GM23338 (cell line): ENCODE measurements at regions not wholly inside any gene's neighbourhood (a gene's known extent, or its start where the extent isn't known, plus 50 kb on each side); places are given as distances from the start of the nearest gene placed in this dataset.

Source experiments
- CREB1 ChIP-seq: fragments of 250-450 bp; sonication (Bioruptor Pico); IDR thresholded peaks from 2 replicates; pipeline ENCODE4 v1.5.0; 2020; ENCODE audit warnings: low read depth, mild to moderate bottlenecking, moderate library complexity
- EZH2 ChIP-seq: fragments of 200-600 bp; sonication (generic); IDR thresholded peaks from one replicate; pipeline ENCODE4 v1.8.0; 2017; ENCODE audit warnings: antibody characterized with exemption, mild to moderate bottlenecking, low read depth; ENCODE audit not compliant: unreplicated experiment
- EZH2phosphoT487 ChIP-seq: fragments of 200-600 bp; sonication (generic); IDR thresholded peaks from one replicate; pipeline ENCODE4 v1.8.1; 2018; ENCODE audit warnings: antibody characterized with exemption; ENCODE audit not compliant: unreplicated experiment
- JUNB ChIP-seq: IDR thresholded peaks from one replicate; pipeline ENCODE4 v1.6.1; 2016; ENCODE audit warnings: antibody characterized with exemption; ENCODE audit not compliant: unreplicated experiment
- NANOG ChIP-seq: IDR thresholded peaks from 2 replicates; pipeline ENCODE4 v1.6.1; 2016; ENCODE audit warnings: antibody characterized with exemption, borderline replicate concordance
- POLR2AphosphoS5 ChIP-seq: IDR thresholded peaks from 2 replicates; pipeline ENCODE4 v1.6.1; 2016; ENCODE audit warnings: antibody characterized with exemption, low read depth
- STAT1 ChIP-seq: IDR thresholded peaks from one replicate; pipeline ENCODE4 v1.6.1; 2016; ENCODE audit warnings: antibody characterized with exemption; ENCODE audit not compliant: unreplicated experiment
- ZNF114 ChIP-seq: fragments of 250-450 bp; sonication (Bioruptor Pico); IDR thresholded peaks from 2 replicates; pipeline ENCODE4 v1.5.0; 2020; ENCODE audit warnings: mild to moderate bottlenecking, moderate library complexity
- ZNF331 ChIP-seq: fragments of 250-450 bp; sonication (Bioruptor Pico); IDR thresholded peaks from 2 replicates; pipeline ENCODE4 v1.5.0; 2020; ENCODE audit warnings: low read depth, mild to moderate bottlenecking, moderate library complexity
- TF ChIP-seq, protein P1 (sequence below), 2 experiments: fragments of 200-600 bp in 1 of 2; sonication (generic) in 1 of 2; conservative IDR thresholded peaks; 2 replicates each; pipeline versions ENCODE4 v1.5.1 to v1.6.1; 2016 to 2017; ENCODE audit warnings: antibody characterized with exemption in 2 of 2, low read depth in 2 of 2, mild to moderate bottlenecking in 2 of 2, moderate library complexity in 1 of 2
- TF ChIP-seq, protein P2 (sequence below): IDR thresholded peaks from one replicate; pipeline ENCODE4 v1.6.1; 2018; ENCODE audit warnings: antibody characterized with exemption; ENCODE audit not compliant: unreplicated experiment
- TF ChIP-seq, protein P3 (sequence below): IDR thresholded peaks from 2 replicates; pipeline ENCODE4 v1.6.1; 2016; ENCODE audit warnings: antibody characterized with exemption
- TF ChIP-seq, protein P4 (sequence below): fragments of 250-450 bp; sonication (Bioruptor Pico); IDR thresholded peaks from 2 replicates; pipeline ENCODE4 v1.5.0; 2020; ENCODE audit warnings: mild to moderate bottlenecking, moderate library complexity

DNA sequence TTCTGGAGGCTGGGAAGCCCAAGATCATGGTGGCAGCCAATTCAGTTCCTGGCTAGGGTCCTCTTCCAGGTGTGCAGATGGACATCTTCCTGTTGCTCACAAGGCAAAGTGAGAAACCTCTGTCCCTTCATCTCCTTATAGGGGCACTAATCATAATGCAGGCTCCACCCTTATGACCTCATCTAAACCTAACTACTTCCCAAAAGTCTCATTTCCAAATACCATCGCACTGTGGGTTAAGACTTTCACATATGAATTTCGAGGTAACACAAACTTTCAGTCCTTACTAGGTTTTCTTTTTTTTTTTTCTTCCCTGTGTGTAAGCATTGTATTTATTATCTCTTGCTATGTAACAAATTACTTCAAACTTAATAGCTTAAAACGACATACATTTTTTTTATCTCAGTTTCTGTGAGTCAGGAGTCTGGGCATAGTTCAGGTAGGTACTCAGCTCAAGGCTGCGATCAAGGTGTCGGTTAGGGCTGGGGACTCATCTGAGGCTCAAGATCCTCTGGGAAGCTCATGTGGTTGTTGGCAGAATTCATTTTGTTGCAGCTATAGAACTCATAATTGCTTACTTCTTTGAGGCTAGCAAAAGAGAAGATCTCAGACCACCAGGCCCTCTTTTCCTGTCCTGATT, 204.7 kb upstream of the STK26 start:
- TF ChIP-seq, protein P1, sequence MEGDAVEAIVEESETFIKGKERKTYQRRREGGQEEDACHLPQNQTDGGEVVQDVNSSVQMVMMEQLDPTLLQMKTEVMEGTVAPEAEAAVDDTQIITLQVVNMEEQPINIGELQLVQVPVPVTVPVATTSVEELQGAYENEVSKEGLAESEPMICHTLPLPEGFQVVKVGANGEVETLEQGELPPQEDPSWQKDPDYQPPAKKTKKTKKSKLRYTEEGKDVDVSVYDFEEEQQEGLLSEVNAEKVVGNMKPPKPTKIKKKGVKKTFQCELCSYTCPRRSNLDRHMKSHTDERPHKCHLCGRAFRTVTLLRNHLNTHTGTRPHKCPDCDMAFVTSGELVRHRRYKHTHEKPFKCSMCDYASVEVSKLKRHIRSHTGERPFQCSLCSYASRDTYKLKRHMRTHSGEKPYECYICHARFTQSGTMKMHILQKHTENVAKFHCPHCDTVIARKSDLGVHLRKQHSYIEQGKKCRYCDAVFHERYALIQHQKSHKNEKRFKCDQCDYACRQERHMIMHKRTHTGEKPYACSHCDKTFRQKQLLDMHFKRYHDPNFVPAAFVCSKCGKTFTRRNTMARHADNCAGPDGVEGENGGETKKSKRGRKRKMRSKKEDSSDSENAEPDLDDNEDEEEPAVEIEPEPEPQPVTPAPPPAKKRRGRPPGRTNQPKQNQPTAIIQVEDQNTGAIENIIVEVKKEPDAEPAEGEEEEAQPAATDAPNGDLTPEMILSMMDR (conservative IDR thresholded peaks at IDR 0.05; ENCODE audit: low read depth in 2 of 2) = no peak
- TF ChIP-seq, protein P2, sequence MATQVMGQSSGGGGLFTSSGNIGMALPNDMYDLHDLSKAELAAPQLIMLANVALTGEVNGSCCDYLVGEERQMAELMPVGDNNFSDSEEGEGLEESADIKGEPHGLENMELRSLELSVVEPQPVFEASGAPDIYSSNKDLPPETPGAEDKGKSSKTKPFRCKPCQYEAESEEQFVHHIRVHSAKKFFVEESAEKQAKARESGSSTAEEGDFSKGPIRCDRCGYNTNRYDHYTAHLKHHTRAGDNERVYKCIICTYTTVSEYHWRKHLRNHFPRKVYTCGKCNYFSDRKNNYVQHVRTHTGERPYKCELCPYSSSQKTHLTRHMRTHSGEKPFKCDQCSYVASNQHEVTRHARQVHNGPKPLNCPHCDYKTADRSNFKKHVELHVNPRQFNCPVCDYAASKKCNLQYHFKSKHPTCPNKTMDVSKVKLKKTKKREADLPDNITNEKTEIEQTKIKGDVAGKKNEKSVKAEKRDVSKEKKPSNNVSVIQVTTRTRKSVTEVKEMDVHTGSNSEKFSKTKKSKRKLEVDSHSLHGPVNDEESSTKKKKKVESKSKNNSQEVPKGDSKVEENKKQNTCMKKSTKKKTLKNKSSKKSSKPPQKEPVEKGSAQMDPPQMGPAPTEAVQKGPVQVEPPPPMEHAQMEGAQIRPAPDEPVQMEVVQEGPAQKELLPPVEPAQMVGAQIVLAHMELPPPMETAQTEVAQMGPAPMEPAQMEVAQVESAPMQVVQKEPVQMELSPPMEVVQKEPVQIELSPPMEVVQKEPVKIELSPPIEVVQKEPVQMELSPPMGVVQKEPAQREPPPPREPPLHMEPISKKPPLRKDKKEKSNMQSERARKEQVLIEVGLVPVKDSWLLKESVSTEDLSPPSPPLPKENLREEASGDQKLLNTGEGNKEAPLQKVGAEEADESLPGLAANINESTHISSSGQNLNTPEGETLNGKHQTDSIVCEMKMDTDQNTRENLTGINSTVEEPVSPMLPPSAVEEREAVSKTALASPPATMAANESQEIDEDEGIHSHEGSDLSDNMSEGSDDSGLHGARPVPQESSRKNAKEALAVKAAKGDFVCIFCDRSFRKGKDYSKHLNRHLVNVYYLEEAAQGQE = no peak
- TF ChIP-seq STAT1 = no peak
- TF ChIP-seq EZH2phosphoT487 = no peak
- TF ChIP-seq POLR2AphosphoS5 = no peak
- no peak for TF ChIP-seq EZH2
- TF ChIP-seq, protein P3, sequence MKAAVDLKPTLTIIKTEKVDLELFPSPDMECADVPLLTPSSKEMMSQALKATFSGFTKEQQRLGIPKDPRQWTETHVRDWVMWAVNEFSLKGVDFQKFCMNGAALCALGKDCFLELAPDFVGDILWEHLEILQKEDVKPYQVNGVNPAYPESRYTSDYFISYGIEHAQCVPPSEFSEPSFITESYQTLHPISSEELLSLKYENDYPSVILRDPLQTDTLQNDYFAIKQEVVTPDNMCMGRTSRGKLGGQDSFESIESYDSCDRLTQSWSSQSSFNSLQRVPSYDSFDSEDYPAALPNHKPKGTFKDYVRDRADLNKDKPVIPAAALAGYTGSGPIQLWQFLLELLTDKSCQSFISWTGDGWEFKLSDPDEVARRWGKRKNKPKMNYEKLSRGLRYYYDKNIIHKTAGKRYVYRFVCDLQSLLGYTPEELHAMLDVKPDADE = no peak
- TF ChIP-seq ZNF114 (CRISPR knock-in tag) = no peak
- TF ChIP-seq CREB1 (CRISPR knock-in tag) = no peak
- TF ChIP-seq JUNB = no peak
- no peak for TF ChIP-seq ZNF331
- no peak for TF ChIP-seq NANOG
- TF ChIP-seq, protein P4, sequence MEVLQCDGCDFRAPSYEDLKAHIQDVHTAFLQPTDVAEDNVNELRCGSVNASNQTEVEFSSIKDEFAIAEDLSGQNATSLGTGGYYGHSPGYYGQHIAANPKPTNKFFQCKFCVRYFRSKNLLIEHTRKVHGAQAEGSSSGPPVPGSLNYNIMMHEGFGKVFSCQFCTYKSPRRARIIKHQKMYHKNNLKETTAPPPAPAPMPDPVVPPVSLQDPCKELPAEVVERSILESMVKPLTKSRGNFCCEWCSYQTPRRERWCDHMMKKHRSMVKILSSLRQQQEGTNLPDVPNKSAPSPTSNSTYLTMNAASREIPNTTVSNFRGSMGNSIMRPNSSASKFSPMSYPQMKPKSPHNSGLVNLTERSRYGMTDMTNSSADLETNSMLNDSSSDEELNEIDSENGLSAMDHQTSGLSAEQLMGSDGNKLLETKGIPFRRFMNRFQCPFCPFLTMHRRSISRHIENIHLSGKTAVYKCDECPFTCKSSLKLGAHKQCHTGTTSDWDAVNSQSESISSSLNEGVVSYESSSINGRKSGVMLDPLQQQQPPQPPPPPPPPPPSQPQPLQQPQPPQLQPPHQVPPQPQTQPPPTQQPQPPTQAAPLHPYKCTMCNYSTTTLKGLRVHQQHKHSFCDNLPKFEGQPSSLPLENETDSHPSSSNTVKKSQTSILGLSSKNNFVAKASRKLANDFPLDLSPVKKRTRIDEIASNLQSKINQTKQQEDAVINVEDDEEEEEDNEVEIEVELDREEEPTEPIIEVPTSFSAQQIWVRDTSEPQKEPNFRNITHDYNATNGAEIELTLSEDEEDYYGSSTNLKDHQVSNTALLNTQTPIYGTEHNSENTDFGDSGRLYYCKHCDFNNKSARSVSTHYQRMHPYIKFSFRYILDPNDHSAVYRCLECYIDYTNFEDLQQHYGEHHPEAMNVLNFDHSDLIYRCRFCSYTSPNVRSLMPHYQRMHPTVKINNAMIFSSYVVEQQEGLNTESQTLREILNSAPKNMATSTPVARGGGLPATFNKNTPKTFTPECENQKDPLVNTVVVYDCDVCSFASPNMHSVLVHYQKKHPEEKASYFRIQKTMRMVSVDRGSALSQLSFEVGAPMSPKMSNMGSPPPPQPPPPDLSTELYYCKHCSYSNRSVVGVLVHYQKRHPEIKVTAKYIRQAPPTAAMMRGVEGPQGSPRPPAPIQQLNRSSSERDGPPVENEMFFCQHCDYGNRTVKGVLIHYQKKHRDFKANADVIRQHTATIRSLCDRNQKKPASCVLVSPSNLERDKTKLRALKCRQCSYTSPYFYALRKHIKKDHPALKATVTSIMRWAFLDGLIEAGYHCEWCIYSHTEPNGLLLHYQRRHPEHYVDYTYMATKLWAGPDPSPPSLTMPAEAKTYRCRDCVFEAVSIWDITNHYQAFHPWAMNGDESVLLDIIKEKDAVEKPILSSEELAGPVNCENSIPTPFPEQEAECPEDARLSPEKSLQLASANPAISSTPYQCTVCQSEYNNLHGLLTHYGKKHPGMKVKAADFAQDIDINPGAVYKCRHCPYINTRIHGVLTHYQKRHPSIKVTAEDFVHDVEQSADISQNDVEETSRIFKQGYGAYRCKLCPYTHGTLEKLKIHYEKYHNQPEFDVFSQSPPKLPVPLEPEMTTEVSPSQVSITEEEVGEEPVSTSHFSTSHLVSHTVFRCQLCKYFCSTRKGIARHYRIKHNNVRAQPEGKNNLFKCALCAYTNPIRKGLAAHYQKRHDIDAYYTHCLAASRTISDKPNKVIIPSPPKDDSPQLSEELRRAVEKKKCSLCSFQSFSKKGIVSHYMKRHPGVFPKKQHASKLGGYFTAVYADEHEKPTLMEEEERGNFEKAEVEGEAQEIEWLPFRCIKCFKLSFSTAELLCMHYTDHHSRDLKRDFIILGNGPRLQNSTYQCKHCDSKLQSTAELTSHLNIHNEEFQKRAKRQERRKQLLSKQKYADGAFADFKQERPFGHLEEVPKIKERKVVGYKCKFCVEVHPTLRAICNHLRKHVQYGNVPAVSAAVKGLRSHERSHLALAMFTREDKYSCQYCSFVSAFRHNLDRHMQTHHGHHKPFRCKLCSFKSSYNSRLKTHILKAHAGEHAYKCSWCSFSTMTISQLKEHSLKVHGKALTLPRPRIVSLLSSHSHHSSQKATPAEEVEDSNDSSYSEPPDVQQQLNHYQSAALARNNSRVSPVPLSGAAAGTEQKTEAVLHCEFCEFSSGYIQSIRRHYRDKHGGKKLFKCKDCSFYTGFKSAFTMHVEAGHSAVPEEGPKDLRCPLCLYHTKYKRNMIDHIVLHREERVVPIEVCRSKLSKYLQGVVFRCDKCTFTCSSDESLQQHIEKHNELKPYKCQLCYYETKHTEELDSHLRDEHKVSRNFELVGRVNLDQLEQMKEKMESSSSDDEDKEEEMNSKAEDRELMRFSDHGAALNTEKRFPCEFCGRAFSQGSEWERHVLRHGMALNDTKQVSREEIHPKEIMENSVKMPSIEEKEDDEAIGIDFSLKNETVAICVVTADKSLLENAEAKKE (CRISPR knock-in tag) = no peak
